ENCODE measurements at regions not wholly inside any gene's neighbourhood (a gene's known extent, or its start where the extent isn't known, plus 50 kb on each side); places are given as distances from the start of the nearest gene placed in this dataset.

GRCh38 chr6:151722342-151722741, 85.1 kb upstream of the ESR1 start:
- TF ChIP-seq, protein P1, sequence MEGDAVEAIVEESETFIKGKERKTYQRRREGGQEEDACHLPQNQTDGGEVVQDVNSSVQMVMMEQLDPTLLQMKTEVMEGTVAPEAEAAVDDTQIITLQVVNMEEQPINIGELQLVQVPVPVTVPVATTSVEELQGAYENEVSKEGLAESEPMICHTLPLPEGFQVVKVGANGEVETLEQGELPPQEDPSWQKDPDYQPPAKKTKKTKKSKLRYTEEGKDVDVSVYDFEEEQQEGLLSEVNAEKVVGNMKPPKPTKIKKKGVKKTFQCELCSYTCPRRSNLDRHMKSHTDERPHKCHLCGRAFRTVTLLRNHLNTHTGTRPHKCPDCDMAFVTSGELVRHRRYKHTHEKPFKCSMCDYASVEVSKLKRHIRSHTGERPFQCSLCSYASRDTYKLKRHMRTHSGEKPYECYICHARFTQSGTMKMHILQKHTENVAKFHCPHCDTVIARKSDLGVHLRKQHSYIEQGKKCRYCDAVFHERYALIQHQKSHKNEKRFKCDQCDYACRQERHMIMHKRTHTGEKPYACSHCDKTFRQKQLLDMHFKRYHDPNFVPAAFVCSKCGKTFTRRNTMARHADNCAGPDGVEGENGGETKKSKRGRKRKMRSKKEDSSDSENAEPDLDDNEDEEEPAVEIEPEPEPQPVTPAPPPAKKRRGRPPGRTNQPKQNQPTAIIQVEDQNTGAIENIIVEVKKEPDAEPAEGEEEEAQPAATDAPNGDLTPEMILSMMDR (conservative IDR thresholded peaks at IDR 0.05; ENCODE audit: low read length), result no peak
- TF ChIP-seq EZH2phosphoT487 (IDR thresholded peaks at IDR 0.05; ENCODE audit: borderline replicate concordance, low read depth, low read length), result no peak

Measured in OCI-LY7 (cell line).